HL-60 (cell line): ENCODE measurements at regions not wholly inside any gene's neighbourhood (a gene's known extent, or its start where the extent isn't known, plus 50 kb on each side); places are given as distances from the start of the nearest gene placed in this dataset.

Experiments
- CTCF ChIP-seq: IDR thresholded peaks from one replicate; pipeline ENCODE4 v1.5.1; 2011; ENCODE audit warnings: low read length, control low read depth, inconsistent platforms; ENCODE audit not compliant: insufficient read depth
- POLR2AphosphoS5 ChIP-seq: IDR thresholded peaks from 2 replicates; pipeline ENCODE4 v1.6.1; 2012; ENCODE audit warnings: low read depth
- TF ChIP-seq, protein P1 (sequence below): IDR thresholded peaks from 2 replicates; pipeline ENCODE4 v1.6.1; 2012; ENCODE audit warnings: low read depth; ENCODE audit not compliant: insufficient replicate concordance

DNA sequence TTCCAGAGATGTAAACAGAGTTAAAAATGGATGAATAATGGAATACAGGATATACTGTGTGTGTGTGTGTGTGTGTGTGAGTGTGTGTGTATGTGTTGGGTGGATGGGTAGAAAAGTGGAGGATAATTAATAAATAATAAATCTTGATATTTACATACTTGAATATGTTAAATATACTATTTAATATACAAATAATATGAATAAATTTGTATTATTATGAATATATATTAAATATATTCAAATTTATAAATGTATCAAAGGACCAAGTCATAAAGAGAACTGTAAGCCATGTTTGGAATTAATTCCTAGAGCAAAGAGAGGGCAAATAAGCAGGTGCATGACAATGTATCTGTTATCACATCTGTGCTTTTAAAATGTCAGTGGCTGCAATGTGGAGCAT, 225.3 kb downstream of the ALG10B start:
- TF ChIP-seq, protein P1, sequence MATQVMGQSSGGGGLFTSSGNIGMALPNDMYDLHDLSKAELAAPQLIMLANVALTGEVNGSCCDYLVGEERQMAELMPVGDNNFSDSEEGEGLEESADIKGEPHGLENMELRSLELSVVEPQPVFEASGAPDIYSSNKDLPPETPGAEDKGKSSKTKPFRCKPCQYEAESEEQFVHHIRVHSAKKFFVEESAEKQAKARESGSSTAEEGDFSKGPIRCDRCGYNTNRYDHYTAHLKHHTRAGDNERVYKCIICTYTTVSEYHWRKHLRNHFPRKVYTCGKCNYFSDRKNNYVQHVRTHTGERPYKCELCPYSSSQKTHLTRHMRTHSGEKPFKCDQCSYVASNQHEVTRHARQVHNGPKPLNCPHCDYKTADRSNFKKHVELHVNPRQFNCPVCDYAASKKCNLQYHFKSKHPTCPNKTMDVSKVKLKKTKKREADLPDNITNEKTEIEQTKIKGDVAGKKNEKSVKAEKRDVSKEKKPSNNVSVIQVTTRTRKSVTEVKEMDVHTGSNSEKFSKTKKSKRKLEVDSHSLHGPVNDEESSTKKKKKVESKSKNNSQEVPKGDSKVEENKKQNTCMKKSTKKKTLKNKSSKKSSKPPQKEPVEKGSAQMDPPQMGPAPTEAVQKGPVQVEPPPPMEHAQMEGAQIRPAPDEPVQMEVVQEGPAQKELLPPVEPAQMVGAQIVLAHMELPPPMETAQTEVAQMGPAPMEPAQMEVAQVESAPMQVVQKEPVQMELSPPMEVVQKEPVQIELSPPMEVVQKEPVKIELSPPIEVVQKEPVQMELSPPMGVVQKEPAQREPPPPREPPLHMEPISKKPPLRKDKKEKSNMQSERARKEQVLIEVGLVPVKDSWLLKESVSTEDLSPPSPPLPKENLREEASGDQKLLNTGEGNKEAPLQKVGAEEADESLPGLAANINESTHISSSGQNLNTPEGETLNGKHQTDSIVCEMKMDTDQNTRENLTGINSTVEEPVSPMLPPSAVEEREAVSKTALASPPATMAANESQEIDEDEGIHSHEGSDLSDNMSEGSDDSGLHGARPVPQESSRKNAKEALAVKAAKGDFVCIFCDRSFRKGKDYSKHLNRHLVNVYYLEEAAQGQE: no peak
- TF ChIP-seq CTCF: no peak
- no peak for TF ChIP-seq POLR2AphosphoS5
